H1 (cell line): ENCODE measurements at regions not wholly inside any gene's neighbourhood (a gene's known extent, or its start where the extent isn't known, plus 50 kb on each side); places are given as distances from the start of the nearest gene placed in this dataset.

Experiments used
- CTCF ChIA-PET: fragments of 300-600 bp; sonication (Branson Sonifier 250); formaldehyde crosslinking; loops from one replicate; lab custom pipeline; 2021; ENCODE audit not compliant: partially characterized antibody; lab: Charles Lee
- POLR2A ChIA-PET: fragments of 300-600 bp; sonication (Branson Sonifier 250); formaldehyde crosslinking; loops from one replicate; lab custom pipeline; 2021; ENCODE audit warnings: inconsistent platforms; ENCODE audit not compliant: partially characterized antibody; lab: Charles Lee
- DNase-seq, 2 experiments: peaks; one replicate each; pipeline versions ENCODE4 v3.0.0 to v3.0.0-alpha.2; 2010 to 2022; ENCODE audit warnings: low spot score in 2 of 2, low read depth in 1 of 2, mixed read lengths in 1 of 2
- FAIRE-seq: peaks from 2 replicates; lab custom pipeline; 2011; peaks lifted over from hg19 to GRCh38; lab: Jason Lieb, UNC
- H2AFZ ChIP-seq: 2 replicates; pipeline ENCODE4 v1.8.1; 2012; ENCODE audit warnings: low read length, inconsistent platforms
- H2AK5ac ChIP-seq: 2 replicates; pipeline ENCODE4 v1.6.1; 2013; ENCODE audit warnings: low read depth, low read length
- H2BK120ac ChIP-seq: replicated peaks from 2 replicates; pipeline ENCODE3; 2013; ENCODE audit warnings: low read depth, low read length, inconsistent platforms
- H2BK12ac ChIP-seq: 2 replicates; pipeline ENCODE4 v1.6.1; 2013; ENCODE audit warnings: low read depth, low read length
- H2BK15ac ChIP-seq: 2 replicates; pipeline ENCODE4 v1.6.1; 2013; ENCODE audit warnings: low read length
- H2BK20ac ChIP-seq: 2 replicates; pipeline ENCODE4 v1.6.1; 2013; ENCODE audit warnings: low read length
- H2BK5ac ChIP-seq: 2 replicates; pipeline ENCODE4 v1.6.1; 2013; ENCODE audit warnings: low read depth, low read length
- H3K14ac ChIP-seq: 2 replicates; pipeline ENCODE4 v1.6.1; 2013; ENCODE audit warnings: inconsistent platforms; ENCODE audit not compliant: insufficient read length
- H3K18ac ChIP-seq: 2 replicates; pipeline ENCODE4 v1.6.1; 2013; ENCODE audit warnings: low read length; ENCODE audit errors: extremely low read depth
- H3K23ac ChIP-seq: 2 replicates; pipeline ENCODE4 v1.6.1; 2013; ENCODE audit warnings: inconsistent platforms; ENCODE audit not compliant: insufficient read length
- H3K23me2 ChIP-seq: 2 replicates; pipeline ENCODE4 v1.6.1; 2013; ENCODE audit warnings: low read depth, low read length
- H3K27ac ChIP-seq: 2 replicates; pipeline ENCODE4 v1.6.1; 2011; ENCODE audit warnings: low read depth, low read length, inconsistent platforms
- H3K27me3 ChIP-seq, 4 experiments: replicated peaks in 1 of 4; 1 replicate in 1 of 4; 2 replicates in 3 of 4; pipeline versions ENCODE4 v1.6.1 to v1.8.1; 2011 to 2013; ENCODE audit warnings: low read length in 3 of 4, mild to moderate bottlenecking in 3 of 4, inconsistent platforms in 2 of 4, mixed read lengths in 2 of 4, moderate library complexity in 1 of 4; ENCODE audit not compliant: control insufficient read depth in 3 of 4, insufficient read depth in 3 of 4; ENCODE audit errors: extremely low read depth in 1 of 4
- H3K36me3 ChIP-seq, 4 experiments: 2 replicates each; pipeline versions ENCODE4 v1.6.1 to v1.8.1; 2011 to 2013; ENCODE audit warnings: mild to moderate bottlenecking in 4 of 4, low read length in 3 of 4, moderate library complexity in 2 of 4, control low read depth in 1 of 4, inconsistent platforms in 1 of 4; ENCODE audit not compliant: insufficient read depth in 4 of 4, control insufficient read depth in 2 of 4
- H3K4ac ChIP-seq: replicated peaks from 2 replicates; pipeline ENCODE3; 2013; ENCODE audit warnings: low read length, low read depth, mixed read lengths, inconsistent platforms; ENCODE audit not compliant: insufficient read length
- H3K4me1 ChIP-seq, 4 experiments: replicated peaks in 1 of 4; 1 replicate in 1 of 4; 2 replicates in 3 of 4; pipeline versions ENCODE4 v1.6.1 to v1.8.1; 2011 to 2013; ENCODE audit warnings: low read length in 3 of 4, inconsistent platforms in 2 of 4, mixed read lengths in 1 of 4; ENCODE audit not compliant: insufficient read depth in 4 of 4, control insufficient read depth in 3 of 4
- H3K4me2 ChIP-seq, 2 experiments: 2 replicates each; pipeline versions ENCODE4 v1.6.1 to v1.8.1; 2011 to 2013; ENCODE audit warnings: low read depth in 2 of 2, low read length in 2 of 2, control low read depth in 1 of 2, inconsistent platforms in 1 of 2, mild to moderate bottlenecking in 1 of 2; ENCODE audit not compliant: insufficient read depth in 1 of 2
- H3K4me3 ChIP-seq, 4 experiments: fragments of 200-600, 300-600 bp in 1 of 4; sonication (generic), shearing (Covaris generic), sonication (Bioruptor Twin) in 1 of 4; 2 replicates each; pipeline versions ENCODE4 v1.5.1 to v1.8.1; 2011 to 2016; ENCODE audit warnings: low read length in 4 of 4, low read depth in 3 of 4, control low read depth in 2 of 4, inconsistent platforms in 2 of 4, mild to moderate bottlenecking in 2 of 4, mixed read lengths in 1 of 4, moderate library complexity in 1 of 4; ENCODE audit not compliant: insufficient read depth in 2 of 4; ENCODE audit errors: extremely low read depth in 1 of 4
- H3K56ac ChIP-seq: replicated peaks from 2 replicates; pipeline ENCODE3; 2013; ENCODE audit warnings: low read depth, mild to moderate bottlenecking, mixed read lengths, low read length, inconsistent platforms; ENCODE audit not compliant: insufficient read length
- H3K79me1 ChIP-seq: 2 replicates; pipeline ENCODE4 v1.6.1; 2013; ENCODE audit warnings: low read depth, low read length, control low read depth
- H3K79me2 ChIP-seq, 2 experiments: 2 replicates each; pipeline versions ENCODE4 v1.6.1 to v1.8.1; 2012 to 2013; ENCODE audit warnings: low read length in 2 of 2, mild to moderate bottlenecking in 2 of 2, inconsistent platforms in 1 of 2; ENCODE audit not compliant: insufficient read depth in 2 of 2, control insufficient read depth in 1 of 2
- H3K9ac ChIP-seq, 4 experiments: replicated peaks in 1 of 4; 1 replicate in 1 of 4; 2 replicates in 3 of 4; pipeline versions ENCODE4 v1.6.1 to v1.8.1; 2011 to 2013; ENCODE audit warnings: low read depth in 3 of 4, low read length in 3 of 4, control low read depth in 2 of 4, mild to moderate bottlenecking in 2 of 4, moderate library complexity in 2 of 4, inconsistent platforms in 1 of 4; ENCODE audit errors: extremely low read depth in 1 of 4
- H3K9me3 ChIP-seq, 2 experiments: 2 replicates each; pipeline versions ENCODE4 v1.6.1 to v1.8.1; 2012 to 2013; ENCODE audit warnings: mild to moderate bottlenecking in 2 of 2, moderate library complexity in 2 of 2, control low read depth in 1 of 2, inconsistent platforms in 1 of 2, low read depth in 1 of 2, low read length in 1 of 2, mixed read lengths in 1 of 2; ENCODE audit not compliant: insufficient read depth in 2 of 2
- H4K20me1 ChIP-seq, 2 experiments: replicated peaks in 1 of 2; 2 replicates each; pipeline versions ENCODE3 to v1.8.1; 2011 to 2013; ENCODE audit warnings: inconsistent platforms in 2 of 2, low read length in 2 of 2, mild to moderate bottlenecking in 1 of 2; ENCODE audit not compliant: insufficient read depth in 2 of 2, control insufficient read depth in 1 of 2
- H4K5ac ChIP-seq: 2 replicates; pipeline ENCODE4 v1.6.1; 2013; ENCODE audit warnings: low read length, low read depth, mixed read lengths, inconsistent platforms; ENCODE audit not compliant: insufficient read length
- H4K8ac ChIP-seq: 2 replicates; pipeline ENCODE4 v1.8.0; 2013; ENCODE audit warnings: mild to moderate bottlenecking, moderate library complexity, low read length, inconsistent platforms; ENCODE audit not compliant: insufficient read depth; ENCODE audit errors: extremely low read depth
- H4K91ac ChIP-seq: replicated peaks from 2 replicates; pipeline ENCODE3; 2013; ENCODE audit warnings: low read length, mixed read lengths, inconsistent platforms; ENCODE audit not compliant: insufficient read length
- BRCA1 ChIP-seq: IDR thresholded peaks from 2 replicates; pipeline ENCODE4 v1.6.1; 2012; ENCODE audit warnings: low read depth, low read length, improper control_type of control experiment
- CBX8 ChIP-seq: fragments of 300-800, 300-1000 bp; sonication (generic); IDR thresholded peaks from 2 replicates; pipeline ENCODE4 v1.7.1; 2016; ENCODE audit warnings: low read depth, low read length, borderline replicate concordance
- FOSL1 ChIP-seq: IDR thresholded peaks from 2 replicates; pipeline ENCODE4 v1.6.1; 2011; ENCODE audit warnings: mild to moderate bottlenecking, low read depth, low read length, moderate library complexity; ENCODE audit not compliant: insufficient read depth
- HDAC2 ChIP-seq, 2 experiments: fragments of 300-600 bp in 1 of 2; sonication (generic) in 1 of 2; IDR thresholded peaks; 2 replicates each; pipeline ENCODE4 v1.6.1; 2011 to 2012; ENCODE audit warnings: low read depth in 2 of 2, low read length in 2 of 2, mild to moderate bottlenecking in 2 of 2, moderate library complexity in 2 of 2, borderline replicate concordance in 1 of 2, inconsistent platforms in 1 of 2
- POLR2AphosphoS5 ChIP-seq: IDR thresholded peaks from 2 replicates; pipeline ENCODE4 v1.6.1; 2011; ENCODE audit warnings: low read depth, low read length
- POU5F1 ChIP-seq: IDR thresholded peaks from 2 replicates; pipeline ENCODE4 v1.6.1; 2011; ENCODE audit warnings: low read depth, mild to moderate bottlenecking, low read length, moderate library complexity
- RNF2 ChIP-seq: fragments of 200-900, 300-1000 bp; sonication (generic); IDR thresholded peaks from 2 replicates; pipeline ENCODE4 v1.7.1; 2016; ENCODE audit warnings: borderline replicate concordance, low read depth, mild to moderate bottlenecking, antibody characterized with exemption, low read length; ENCODE audit not compliant: poor library complexity, severe bottlenecking; ENCODE audit errors: missing control alignments
- RXRA ChIP-seq: IDR thresholded peaks from 2 replicates; pipeline ENCODE4 v1.6.1; 2011; ENCODE audit warnings: low read depth, mild to moderate bottlenecking, low read length, moderate library complexity; ENCODE audit not compliant: insufficient read depth
- SAP30 ChIP-seq: fragments of 300-600 bp; sonication (generic); IDR thresholded peaks from 2 replicates; pipeline ENCODE4 v1.7.1; 2012; ENCODE audit warnings: low read length, moderate library complexity, mild to moderate bottlenecking, inconsistent platforms; ENCODE audit not compliant: insufficient read depth, insufficient replicate concordance
- WGBS, 2 experiments: shearing (Covaris generic) in 1 of 2; methylation state at CpG; one replicate each; pipeline versions ENCODE4 v1.1.6 to v1.1.7; 2013 to 2015; ENCODE audit warnings: low lambda C conversion rate in 2 of 2, mixed read lengths in 2 of 2, inconsistent platforms in 1 of 2, low coverage in 1 of 2, missing lambda C conversion rate in 1 of 2; ENCODE audit not compliant: insufficient replicate concordance in 2 of 2, insufficient coverage in 1 of 2, insufficient read length in 1 of 2; ENCODE audit errors: extremely low coverage in 1 of 2, missing lambda C conversion rate in 1 of 2; 5-methylcytosine and 5-hydroxymethylcytosine counted together
- TF ChIP-seq, protein P1 (sequence below): IDR thresholded peaks from 2 replicates; pipeline ENCODE4 v1.6.1; 2011; ENCODE audit warnings: low read length, improper control_type of control experiment
- TF ChIP-seq, protein P2 (sequence below): IDR thresholded peaks from 2 replicates; pipeline ENCODE4 v1.6.1; 2012; ENCODE audit warnings: low read length, inconsistent platforms

DNA sequence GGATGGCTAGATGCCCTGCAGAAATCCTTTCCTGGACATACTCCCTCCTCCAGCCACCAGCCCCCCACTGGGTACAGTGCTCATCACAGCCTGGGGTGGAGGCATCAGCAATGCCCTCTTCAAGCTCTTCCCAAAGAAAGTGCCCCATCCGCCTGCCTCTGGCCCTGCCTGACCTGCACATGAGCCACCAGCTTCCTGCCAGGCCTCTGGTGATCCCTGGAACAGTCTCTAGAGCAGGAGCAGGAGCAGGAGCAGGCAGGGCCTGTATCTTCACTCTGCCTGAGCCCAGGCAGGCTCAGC is 54.1 kb upstream of the CAB39 start:
- FAIRE-seq, result no peak
- POLR2A ChIA-PET, result no interaction called here
- H4K8ac ChIP-seq, result no peak overlapping the region
- TF ChIP-seq, protein P1, sequence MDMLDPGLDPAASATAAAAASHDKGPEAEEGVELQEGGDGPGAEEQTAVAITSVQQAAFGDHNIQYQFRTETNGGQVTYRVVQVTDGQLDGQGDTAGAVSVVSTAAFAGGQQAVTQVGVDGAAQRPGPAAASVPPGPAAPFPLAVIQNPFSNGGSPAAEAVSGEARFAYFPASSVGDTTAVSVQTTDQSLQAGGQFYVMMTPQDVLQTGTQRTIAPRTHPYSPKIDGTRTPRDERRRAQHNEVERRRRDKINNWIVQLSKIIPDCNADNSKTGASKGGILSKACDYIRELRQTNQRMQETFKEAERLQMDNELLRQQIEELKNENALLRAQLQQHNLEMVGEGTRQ, result no peak
- no peak for TF ChIP-seq CBX8
- TF ChIP-seq RNF2, result no peak
- TF ChIP-seq BRCA1, result no peak
- TF ChIP-seq FOSL1, result no peak
- TF ChIP-seq, protein P2, sequence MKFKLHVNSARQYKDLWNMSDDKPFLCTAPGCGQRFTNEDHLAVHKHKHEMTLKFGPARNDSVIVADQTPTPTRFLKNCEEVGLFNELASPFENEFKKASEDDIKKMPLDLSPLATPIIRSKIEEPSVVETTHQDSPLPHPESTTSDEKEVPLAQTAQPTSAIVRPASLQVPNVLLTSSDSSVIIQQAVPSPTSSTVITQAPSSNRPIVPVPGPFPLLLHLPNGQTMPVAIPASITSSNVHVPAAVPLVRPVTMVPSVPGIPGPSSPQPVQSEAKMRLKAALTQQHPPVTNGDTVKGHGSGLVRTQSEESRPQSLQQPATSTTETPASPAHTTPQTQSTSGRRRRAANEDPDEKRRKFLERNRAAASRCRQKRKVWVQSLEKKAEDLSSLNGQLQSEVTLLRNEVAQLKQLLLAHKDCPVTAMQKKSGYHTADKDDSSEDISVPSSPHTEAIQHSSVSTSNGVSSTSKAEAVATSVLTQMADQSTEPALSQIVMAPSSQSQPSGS, result no peak
- TF ChIP-seq POU5F1, result no peak
- no peak for TF ChIP-seq RXRA
- TF ChIP-seq SAP30, result no peak
- no peak for TF ChIP-seq HDAC2 (IDR thresholded peaks at IDR 0.05; ENCODE audit: borderline replicate concordance in 1 of 2, low read depth in 2 of 2, low read length in 2 of 2)
- TF ChIP-seq POLR2AphosphoS5, result no peak

More for the DNA sequence above, 54.1 kb upstream of the CAB39 start:
- no peaks in the 10 kb centered on the region for H3K9me3 ChIP-seq
- no peak overlapping the region for H3K9ac ChIP-seq
- no peak overlapping the region for H3K4ac ChIP-seq
- H2AFZ ChIP-seq, result no peak overlapping the region
- no peak overlapping the region for H3K4me2 ChIP-seq
- no peaks in the 10 kb centered on the region; a peak in 2 of 7 replicates for H3K27me3 ChIP-seq
- peak overlapping the region; percentile 92; the same call in 1 of the 2 replicates for H2BK15ac ChIP-seq
- H2BK5ac ChIP-seq, result no peak overlapping the region; the same call in 1 of the 2 replicates
- no peak overlapping the region for H2BK20ac ChIP-seq
- no peaks in the 10 kb centered on the region for H3K36me3 ChIP-seq
- peaks cover 0 to 12% (median 3%) of the 10 kb centered on the region in 4 experiments; a peak in 3 of 7 replicates for H3K4me1 ChIP-seq
- no peak overlapping the region for H2BK120ac ChIP-seq
- H3K56ac ChIP-seq, result no peak overlapping the region
- 82% methylated on average over 1 of the region's 1 CpG; no CpG with 5 or more reads in 1 of the 2 experiments for WGBS, 2 experiments
- H3K23ac ChIP-seq, result no peak overlapping the region
- no peak overlapping the region for H3K14ac ChIP-seq
- no peak overlapping the region for H4K5ac ChIP-seq
- no peak overlapping the region for H3K27ac ChIP-seq
- H3K18ac ChIP-seq, result peak overlapping the region; percentile 71; the same call in 1 of the 2 replicates
- DNase-seq, result no peak
- H4K91ac ChIP-seq, result peak overlapping the region; percentile 87
- H3K23me2 ChIP-seq, result no peaks in the 10 kb centered on the region
- CTCF ChIA-PET, result interaction anchor here (1.3 kb wide), 1 partner anchor 10 kb away, joined by 3 read pairs; no protein-coding TSS in a partner anchor
- peak overlapping the region; percentile 84; the same call in 1 of the 2 replicates for H2BK12ac ChIP-seq
- H3K4me3 ChIP-seq, result no peak overlapping the region
- H4K20me1 ChIP-seq, result no peaks in the 10 kb centered on the region
- H3K79me2 ChIP-seq, result no peaks in the 10 kb centered on the region
- no peaks in the 10 kb centered on the region for H3K79me1 ChIP-seq
- H2AK5ac ChIP-seq, result no peak overlapping the region
